Upper lobe of left lung (tissue), 6 donors: ENCODE measurements at regions not wholly inside any gene's neighbourhood (a gene's known extent, or its start where the extent isn't known, plus 50 kb on each side); places are given as distances from the start of the nearest gene placed in this dataset.

Source experiments
- ATAC-seq, 2 donors: fragments of 200-7000 bp; cut with Tn5 transposase; one replicate each; pipeline ENCODE4 v1.9.1; 2022; ENCODE audit warnings: mild to moderate bottlenecking in 2 of 2, moderate library complexity in 2 of 2; ENCODE audit not compliant: low FRiP score in 2 of 2
- DNase-seq, 2 donors: peaks; one replicate each; pipeline ENCODE4 v3.0.0-alpha.2; 2019 to 2020
- H3K27ac ChIP-seq, 4 donors: fragments of 200-600 bp; sonication (generic); one replicate each; pipeline ENCODE4 v1.5.1; 2016 to 2019
- H3K27me3 ChIP-seq, 4 donors: fragments of 200-600 bp; sonication (generic); one replicate each; pipeline ENCODE4 v1.5.1; 2017 to 2019
- H3K36me3 ChIP-seq, 4 donors: fragments of 200-600 bp; sonication (generic); one replicate each; pipeline ENCODE4 v1.5.1; 2016 to 2019
- H3K4me1 ChIP-seq, 4 donors: fragments of 200-600 bp; sonication (generic); one replicate each; pipeline ENCODE4 v1.5.1; 2018 to 2019
- H3K4me3 ChIP-seq, 4 donors: fragments of 200-600 bp; sonication (generic); one replicate each; pipeline ENCODE4 v1.5.1; 2017 to 2019; ENCODE audit warnings: mild to moderate bottlenecking in 2 of 4, moderate library complexity in 1 of 4
- H3K9me3 ChIP-seq, 4 donors: fragments of 200-600 bp; sonication (generic); one replicate each; pipeline ENCODE4 v1.5.1; 2018 to 2019
- CTCF ChIP-seq, 6 experiments: fragments of 450-650 bp in 4 of 6; fragments of 200-600 bp in 2 of 6; sonication (generic) in 2 of 6; IDR thresholded peaks; one replicate each; pipeline ENCODE4 v1.5.1; 2016 to 2019; ENCODE audit warnings: antibody characterized with exemption in 6 of 6
- EP300 ChIP-seq, 4 donors: sonication (generic); formaldehyde crosslinking; IDR thresholded peaks; one replicate each; pipeline ENCODE4 v1.5.1; 2017; ENCODE audit warnings: antibody characterized with exemption in 4 of 4, control low read depth in 2 of 4
- POLR2A ChIP-seq, 4 donors: fragments of 450-650 bp; IDR thresholded peaks; one replicate each; pipeline ENCODE4 v1.5.1; 2016 to 2017; ENCODE audit warnings: antibody characterized with exemption in 4 of 4, mild to moderate bottlenecking in 2 of 4
- POLR2AphosphoS5 ChIP-seq, 2 donors: sonication (generic); formaldehyde crosslinking; IDR thresholded peaks; one replicate each; pipeline ENCODE4 v1.5.1; 2017; ENCODE audit warnings: antibody characterized with exemption in 2 of 2
- WGBS, 2 donors: methylation state at CpG; one replicate each; pipeline ENCODE4 v1.1.5; 2017 to 2018; 5-methylcytosine and 5-hydroxymethylcytosine counted together
- donor health status: DM: no; HTN: no; CAD: no; lungs with moderate emphysema.
- donor health status: DM: no; HTN: yes; CAD: no; lungs with severe emphysema.

GRCh38 chr10:3723766-3724165 lies 61.2 kb downstream of the KLF6 start:
- no peak for TF ChIP-seq POLR2AphosphoS5 (IDR thresholded peaks at IDR 0.05)
- TF ChIP-seq CTCF (IDR thresholded peaks at IDR 0.05) = no peak
- TF ChIP-seq POLR2A (IDR thresholded peaks at IDR 0.05) = no peak
- TF ChIP-seq EP300 (IDR thresholded peaks at IDR 0.05) = no peak
- H3K27me3 ChIP-seq = no peaks in the 10 kb centered on the region
- no peak for DNase-seq
- no peaks in the 10 kb centered on the region for H3K9me3 ChIP-seq
- H3K27ac ChIP-seq = no peak overlapping the region
- no peak overlapping the region for H3K4me3 ChIP-seq
- H3K36me3 ChIP-seq = no peaks in the 10 kb centered on the region
- ATAC-seq = no peak
- peaks cover 0 to 8% (median 0%) of the 10 kb centered on the region in 4 donors for H3K4me1 ChIP-seq
- WGBS, 2 donors = 72 to 86% methylated on average over 5 of the region's 5 CpGs

- Histone ChIP-seq H3K27me3 (no peaks in the 10 kb centered on the region), H3K27ac (peak overlapping the region; percentile 54 to 81 (median 74)), H3K4me3 (no peak overlapping the region), H3K4me1 (peaks cover 0 to 8% (median 0%) of the 10 kb centered on the region in 4 donors), H3K36me3 (no peaks in the 10 kb centered on the region), H3K9me3 (no peaks in the 10 kb centered on the region)
- WGBS, 2 donors = 39 to 59% methylated on average over 8 of the region's 8 CpGs
- DNase-seq (peak in 1 of 2 donors; percentile 87), ATAC-seq (peak; percentile 86 to 94)
- TF ChIP-seq POLR2A (IDR thresholded peaks at IDR 0.05) = peak in 1 of 4 donors; percentile 49
- TF ChIP-seq POLR2AphosphoS5 (IDR thresholded peaks at IDR 0.05) = peak; percentile 88 to 95
- peak in 3 of 4 donors; percentile 15 to 92 (median 63) for TF ChIP-seq EP300 (IDR thresholded peaks at IDR 0.05)
- no peak for TF ChIP-seq CTCF (IDR thresholded peaks at IDR 0.05)
Observed at GRCh38 chr10:3720228-3721019, 64.6 kb downstream of the KLF6 start.

- Histone ChIP-seq H3K36me3 (no peaks in the 10 kb centered on the region), H3K4me1 (peaks cover 0 to 8% (median 0%) of the 10 kb centered on the region in 4 donors), H3K9me3 (no peaks in the 10 kb centered on the region), H3K27me3 (no peaks in the 10 kb centered on the region), H3K4me3 (no peak overlapping the region), H3K27ac (peak overlapping the region in 2 of 4 donors; percentile 22 to 77)
- peak in 1 of 2 donors; percentile 44 for ATAC-seq
- DNase-seq = peak in 1 of 2 donors; percentile 47
- TF ChIP-seq POLR2A (IDR thresholded peaks at IDR 0.05) = no peak
- TF ChIP-seq EP300 (IDR thresholded peaks at IDR 0.05) = no peak
- TF ChIP-seq POLR2AphosphoS5 (IDR thresholded peaks at IDR 0.05) = no peak
- TF ChIP-seq CTCF (IDR thresholded peaks at IDR 0.05) = no peak
- WGBS, 2 donors = 91 to 94% methylated on average over 11 to 17 of the region's 17 CpGs
Observed at GRCh38 chr10:3719024-3719843, 65.8 kb downstream of the KLF6 start.

- no peaks in the 10 kb centered on the region for H3K36me3 ChIP-seq
- peaks cover 0 to 3% (median 0%) of the 10 kb centered on the region in 4 donors for H3K4me1 ChIP-seq
- 93 to 94% methylated on average over 9 of the region's 9 CpGs for WGBS, 2 donors
- no peak for ATAC-seq
- no peak overlapping the region for H3K4me3 ChIP-seq
- no peaks in the 10 kb centered on the region for H3K9me3 ChIP-seq
- no peak overlapping the region for H3K27ac ChIP-seq
- DNase-seq = no peak
- TF ChIP-seq POLR2AphosphoS5 (IDR thresholded peaks at IDR 0.05) (no peak), POLR2A (IDR thresholded peaks at IDR 0.05) (no peak), EP300 (IDR thresholded peaks at IDR 0.05) (no peak), CTCF (IDR thresholded peaks at IDR 0.05) (no peak)
- no peaks in the 10 kb centered on the region for H3K27me3 ChIP-seq
Observed at GRCh38 chr10:3716093-3716492, 68.9 kb downstream of the KLF6 start.
